GM12864 (cell line): ENCODE measurements at regions not wholly inside any gene's neighbourhood (a gene's known extent, or its start where the extent isn't known, plus 50 kb on each side); places are given as distances from the start of the nearest gene placed in this dataset.

Experiments
- DNase-seq: peaks from one replicate; pipeline ENCODE4 v3.0.0-alpha.2; 2011; ENCODE audit warnings: low read depth
- H3K4me3 ChIP-seq: 2 replicates; pipeline ENCODE4 v1.5.1; 2011; ENCODE audit warnings: mild to moderate bottlenecking, low read depth, low read length, control low read depth
- CTCF ChIP-seq: IDR thresholded peaks from 2 replicates; pipeline ENCODE4 v1.5.1; 2011; ENCODE audit warnings: low read depth, mild to moderate bottlenecking, moderate library complexity, low read length, control low read depth, inconsistent platforms; ENCODE audit errors: missing control alignments

- no peak for TF ChIP-seq CTCF
- no peak overlapping the region for H3K4me3 ChIP-seq
- no peak for DNase-seq
Measured at GRCh38 chr13:111413407-111414187, 93.2 kb downstream of the TEX29 start.

GRCh38 chr13:111414341-111414740 is 93.9 kb downstream of the TEX29 start:
- H3K4me3 ChIP-seq, result no peak overlapping the region
- no peak for DNase-seq
- no peak for TF ChIP-seq CTCF

GRCh38 chr13:111415246-111415645 is 94.8 kb downstream of the TEX29 start:
- no peak for TF ChIP-seq CTCF
- DNase-seq, result no peak
- H3K4me3 ChIP-seq, result no peak overlapping the region

GRCh38 chr13:111415765-111416164 is 95.3 kb downstream of the TEX29 start:
- no peak overlapping the region for H3K4me3 ChIP-seq
- no peak for TF ChIP-seq CTCF
- DNase-seq, result no peak

GRCh38 chr13:111418101-111418500 is 97.7 kb downstream of the TEX29 start:
- no peak for TF ChIP-seq CTCF
- DNase-seq, result no peak
- H3K4me3 ChIP-seq, result no peak overlapping the region

- no peak for DNase-seq
- TF ChIP-seq CTCF, result no peak
- no peak overlapping the region for H3K4me3 ChIP-seq
Measured at GRCh38 chr13:111420113-111420876, 99.9 kb downstream of the TEX29 start.
